ENCODE measurements at regions not wholly inside any gene's neighbourhood (a gene's known extent, or its start where the extent isn't known, plus 50 kb on each side); places are given as distances from the start of the nearest gene placed in this dataset.

DNA sequence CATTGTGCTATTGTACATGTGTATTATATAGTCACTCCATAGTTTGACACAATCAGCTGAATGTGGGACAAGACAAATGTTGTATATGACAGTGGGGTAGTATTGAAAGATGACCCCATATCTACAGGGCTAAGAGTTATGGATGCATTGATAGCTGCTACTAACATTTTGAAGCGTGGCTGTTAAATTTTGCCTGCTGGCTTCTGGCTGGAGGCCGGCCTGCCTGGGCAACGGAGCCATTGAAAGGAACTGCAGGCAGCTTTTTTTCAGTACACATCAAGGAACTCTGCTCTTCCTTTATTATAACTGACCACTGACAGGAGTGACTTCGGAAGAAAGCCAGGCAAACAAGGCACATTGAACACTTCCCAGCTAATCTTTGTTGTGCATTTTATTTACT, 76.1 kb upstream of the TMEM33 start:
- DNase-seq, result no peak

DNA sequence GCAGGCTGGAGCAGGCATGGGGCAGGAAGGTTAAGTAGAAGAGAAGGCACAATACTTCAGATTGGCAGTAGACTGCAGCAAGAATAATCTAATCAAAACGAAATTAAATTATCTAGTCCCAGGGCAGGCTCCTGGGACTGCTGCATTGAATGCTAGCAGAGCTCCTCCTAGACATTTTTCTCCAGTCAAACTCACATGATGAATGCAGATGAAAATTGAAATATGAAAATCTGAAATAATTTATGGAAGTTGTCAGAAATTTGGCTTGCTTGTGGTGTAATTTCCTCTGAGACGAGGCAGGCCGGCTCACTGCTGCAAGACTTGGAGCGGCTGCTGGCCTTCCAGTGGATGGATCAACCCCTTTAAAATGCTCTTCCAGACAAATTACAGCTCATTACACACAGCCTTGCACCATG, 78.0 kb upstream of the TMEM33 start:
- no peak for DNase-seq

DNA sequence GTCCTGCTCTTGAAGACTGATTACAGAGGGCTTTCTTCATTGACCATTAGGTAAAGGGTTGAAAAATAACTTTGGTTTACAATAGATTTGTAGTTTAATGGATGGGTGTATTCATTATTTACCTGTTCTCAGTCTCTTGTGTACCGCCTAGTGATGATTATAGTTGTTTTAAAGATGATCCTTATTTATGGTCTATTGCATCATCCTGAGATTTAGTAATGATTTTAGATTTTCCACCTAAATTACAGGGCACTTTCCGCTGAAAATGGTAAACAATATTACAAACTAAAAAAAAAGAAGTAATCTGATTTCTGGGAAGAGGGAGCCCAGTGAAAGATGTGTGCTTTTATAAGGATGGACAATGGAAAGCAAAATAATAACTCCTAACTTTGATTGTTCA, 78.4 kb upstream of the TMEM33 start:
- no peak for DNase-seq

DNA sequence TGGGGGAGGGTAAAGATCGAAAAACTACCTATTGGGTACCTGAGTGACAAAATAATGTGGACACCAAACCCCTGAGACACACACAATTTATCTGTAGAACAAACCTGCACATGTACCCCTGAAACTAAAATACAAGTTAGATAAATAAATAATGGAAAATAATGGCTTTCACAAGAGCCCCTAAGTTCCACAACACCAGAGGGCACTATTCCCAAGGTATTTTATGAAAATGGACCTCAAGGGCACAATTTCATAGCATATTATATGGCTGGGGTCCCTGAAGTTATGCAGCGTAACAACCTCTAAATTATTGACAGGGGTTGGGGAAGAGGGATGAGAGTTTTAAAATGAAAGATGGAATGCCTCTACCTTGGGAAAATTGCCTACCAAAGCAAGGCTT, 81.3 kb upstream of the TMEM33 start:
- no peak for DNase-seq

DNA sequence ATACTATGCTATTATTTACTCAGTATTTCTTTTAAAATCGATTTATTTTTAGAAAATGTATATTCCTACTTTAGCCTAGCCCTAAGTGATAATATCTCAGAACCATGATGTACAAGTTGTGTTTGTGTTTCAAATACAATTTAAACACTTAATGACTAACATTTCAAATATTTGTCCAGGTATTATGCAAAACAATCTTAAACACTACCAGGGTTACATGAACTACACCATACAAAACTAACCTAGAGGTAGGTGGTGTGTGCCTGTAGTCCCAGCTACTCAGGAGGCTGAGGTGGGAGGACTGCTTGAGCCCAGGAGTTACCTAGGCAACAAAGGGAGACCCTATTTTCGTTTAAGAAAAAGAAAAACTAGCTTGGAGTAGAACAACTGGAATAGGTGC, 83.0 kb upstream of the TMEM33 start:
- no peak for DNase-seq

DNA sequence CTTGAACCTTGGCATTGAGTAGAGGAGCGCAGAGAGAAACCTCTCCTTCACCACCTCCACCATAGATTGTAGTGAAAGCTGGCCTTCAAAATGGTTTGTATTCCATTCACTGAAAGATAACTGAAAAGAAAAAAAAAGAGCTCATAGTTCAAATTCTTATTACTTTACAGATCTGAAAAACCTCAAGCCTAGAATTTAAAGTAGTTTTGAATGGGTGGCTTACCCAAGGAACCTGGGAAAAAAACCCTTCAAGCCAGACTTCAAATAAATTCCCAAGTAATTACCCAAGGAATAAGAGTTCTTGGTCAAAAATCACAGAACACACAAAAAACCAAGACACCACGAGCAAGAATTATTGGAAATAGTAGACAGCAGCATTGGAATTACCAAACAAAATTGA, 83.6 kb upstream of the TMEM33 start:
- DNase-seq, result no peak

DNA sequence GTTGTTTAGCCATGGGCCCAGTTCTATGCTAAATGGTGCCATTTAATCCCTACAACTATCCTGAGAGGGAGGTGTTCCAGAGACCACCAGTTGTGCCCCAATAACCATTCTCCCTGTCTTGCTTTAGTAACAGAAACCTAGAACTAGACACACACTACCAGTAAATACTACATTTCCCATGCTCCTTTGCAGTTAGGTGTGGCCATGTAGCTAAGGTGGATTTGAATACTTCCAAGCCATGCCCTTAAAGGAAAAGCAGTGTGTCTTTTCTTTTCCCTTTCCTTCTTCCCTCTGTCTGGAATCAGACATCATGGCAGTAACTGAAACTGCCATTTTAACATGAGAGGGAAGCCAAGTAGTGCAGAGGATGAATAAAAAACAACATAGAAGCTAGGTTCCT, 90.9 kb upstream of the TMEM33 start:
- no peak for DNase-seq

DNA sequence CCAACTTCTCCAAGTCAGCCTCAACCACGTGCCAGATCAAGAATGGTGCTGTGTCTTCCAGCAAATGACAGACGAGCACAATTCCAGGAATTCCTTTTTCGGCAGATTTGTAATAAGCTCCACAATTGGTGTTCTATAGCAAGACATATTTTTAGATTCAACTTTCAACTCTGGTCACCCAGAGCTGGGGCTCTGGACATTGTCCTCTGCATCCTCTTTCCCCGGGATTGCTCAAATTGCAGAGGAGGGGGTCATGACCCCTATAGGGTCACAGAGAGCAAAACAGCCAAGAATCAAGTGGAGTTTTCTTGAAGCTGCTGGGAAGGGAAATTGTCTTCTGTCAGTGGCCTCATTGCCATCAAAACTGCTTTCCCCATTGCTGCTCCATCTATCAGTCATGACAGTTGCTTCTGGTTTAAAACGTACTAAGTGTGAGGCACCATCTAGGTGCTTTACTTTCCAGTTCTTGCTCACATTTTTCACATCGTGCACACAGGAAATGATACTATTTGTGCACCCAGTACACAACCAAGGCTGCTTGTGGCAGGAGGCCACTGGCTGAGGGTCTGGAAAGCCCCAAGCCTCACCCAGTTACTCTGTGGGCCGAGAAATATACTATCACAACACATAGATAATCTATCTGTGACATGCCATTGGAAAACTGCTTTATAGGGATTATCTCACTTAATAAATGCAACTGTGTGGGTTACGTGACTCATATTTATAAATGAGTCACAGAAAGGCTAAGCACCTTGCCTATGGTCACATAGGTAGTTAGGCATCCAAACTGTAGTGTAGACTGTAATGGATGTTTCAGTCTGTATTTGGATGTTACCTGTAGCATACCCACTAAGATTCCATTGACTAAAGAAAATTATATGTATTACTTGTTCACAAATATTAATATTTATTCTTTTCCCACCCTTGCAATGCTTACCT, 91.7 kb upstream of the PHOX2B start:
- DNase-seq, result no peak

DNA sequence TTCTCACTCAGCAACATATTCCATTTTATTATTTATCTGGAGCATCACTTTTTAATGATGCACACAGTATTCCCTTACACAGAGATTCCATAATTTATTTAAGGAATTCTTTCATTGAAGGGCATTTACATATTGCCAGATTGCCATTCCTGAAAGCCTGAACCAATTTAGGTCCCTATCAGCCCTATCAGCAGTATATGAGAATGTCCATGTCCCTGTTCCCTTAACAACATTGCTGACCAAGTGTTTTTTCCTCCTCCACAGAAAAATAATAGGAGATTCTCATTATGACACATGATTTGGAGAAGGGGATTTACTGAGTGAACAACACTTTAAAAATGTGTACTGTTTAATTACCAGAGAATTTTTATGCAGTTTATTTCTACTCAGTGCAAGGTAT, 90.1 kb upstream of the PHOX2B start:
- DNase-seq, result no peak

DNA sequence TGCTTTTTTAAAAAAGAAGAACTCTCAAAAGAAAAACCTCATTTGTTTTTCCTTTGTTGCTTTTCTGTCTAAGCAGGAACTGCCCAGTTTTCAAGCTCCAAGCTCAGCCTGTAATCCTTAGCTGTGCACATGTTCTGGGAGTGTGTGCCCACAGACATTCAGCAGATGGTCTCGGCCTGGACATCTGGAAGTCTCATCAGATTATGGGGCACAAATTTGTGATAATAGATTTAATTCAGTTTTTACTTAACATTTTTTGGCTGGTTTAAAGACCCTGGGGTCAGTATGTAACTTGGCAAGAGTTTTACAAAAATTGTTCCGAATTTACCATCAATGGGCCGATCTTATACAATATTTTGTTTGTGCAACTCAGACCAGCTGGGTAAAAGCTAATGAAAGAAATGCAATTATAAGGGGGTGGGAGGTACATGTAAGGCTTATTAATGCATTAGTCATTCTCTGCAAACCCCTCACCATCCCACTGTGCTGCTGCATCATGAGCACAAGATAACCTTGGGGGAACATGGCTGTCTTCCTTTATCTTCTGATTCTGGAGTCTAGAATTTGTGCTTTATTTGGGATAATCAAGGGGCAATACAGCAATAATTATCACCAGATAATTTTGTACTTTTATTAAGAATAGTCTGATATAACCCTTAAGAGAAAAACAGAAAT, 86.9 kb upstream of the PHOX2B start:
- no peak for DNase-seq

DNA sequence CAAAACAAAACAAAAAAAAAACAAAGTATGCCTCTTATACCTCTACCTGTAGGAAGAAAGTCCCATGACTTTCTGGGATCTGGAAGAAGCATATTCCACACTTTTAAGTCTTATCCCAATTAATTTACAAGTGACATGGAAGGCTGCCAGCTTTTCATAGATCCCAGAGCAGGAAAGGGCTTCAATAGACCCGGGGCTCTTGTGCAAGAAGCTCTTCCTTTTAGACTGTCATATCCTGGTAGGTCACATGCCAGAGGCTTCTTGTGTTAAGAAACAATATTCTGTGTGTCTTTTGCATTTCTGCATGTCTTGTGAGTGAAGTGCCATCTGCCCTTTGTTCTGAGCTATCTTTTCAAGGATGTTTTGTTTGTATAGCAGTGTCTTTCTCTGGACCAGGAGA, 84.4 kb upstream of the PHOX2B start:
- DNase-seq, result no peak

DNA sequence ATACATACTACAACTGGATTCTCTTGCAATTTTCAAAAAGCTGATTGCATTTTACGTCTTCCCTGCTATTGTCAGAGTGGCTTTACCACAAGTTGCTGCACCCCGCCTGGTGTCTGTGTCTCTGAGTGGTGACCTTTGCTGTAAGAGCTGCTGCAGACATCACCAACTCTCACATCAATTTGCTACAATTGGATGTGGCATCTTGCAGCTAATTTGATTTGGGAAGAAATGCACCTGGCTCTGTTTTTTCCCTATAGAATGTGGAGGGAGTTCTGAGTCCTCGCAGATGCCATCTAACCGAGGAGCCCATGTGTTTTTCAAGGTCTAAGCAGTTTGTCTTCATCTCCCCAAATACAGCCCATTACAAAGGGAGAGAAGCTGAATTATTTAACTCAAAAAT, 73.8 kb upstream of the PHOX2B start:
- DNase-seq, result no peak

DNA sequence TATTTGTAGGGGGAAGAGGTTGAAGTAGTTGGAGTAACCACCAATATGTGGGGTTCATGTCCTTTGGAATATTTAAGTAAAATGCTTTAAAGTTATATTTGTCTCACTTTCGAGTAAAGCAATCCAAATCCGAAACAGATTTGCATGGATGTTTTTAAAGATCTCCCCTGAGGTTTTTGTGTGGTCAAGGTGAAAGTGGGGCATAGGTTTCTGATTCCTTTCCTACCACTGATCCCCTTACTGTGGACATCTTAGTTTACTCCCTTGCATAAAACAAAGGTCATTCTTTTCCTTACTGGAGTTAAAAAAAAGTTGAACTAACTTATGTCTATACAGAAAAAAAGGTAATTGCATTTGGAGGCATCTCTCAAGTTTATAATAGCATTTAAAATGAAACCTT, 71.9 kb upstream of the PHOX2B start:
- DNase-seq, result no peak

DNA sequence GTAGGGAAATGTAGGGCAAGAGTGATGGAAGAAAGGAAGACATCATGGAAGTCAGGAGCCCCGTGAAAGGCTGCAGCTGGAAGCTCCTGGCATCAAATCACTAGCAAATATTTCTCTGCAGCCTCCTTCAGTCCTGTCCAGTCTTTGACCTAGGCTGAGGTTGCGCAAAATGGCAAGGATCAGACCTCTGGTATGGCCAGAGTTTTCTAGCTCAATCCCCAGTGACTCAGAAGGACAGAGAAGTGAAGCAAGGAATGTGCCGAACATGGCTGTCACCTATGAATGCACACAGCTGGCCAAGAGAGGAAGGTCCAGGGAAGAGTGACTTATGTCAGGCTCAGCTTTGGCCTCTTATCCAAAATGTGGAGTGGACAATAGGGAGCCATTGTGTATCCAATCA, 71.1 kb upstream of the PHOX2B start:
- DNase-seq, result no peak

DNA sequence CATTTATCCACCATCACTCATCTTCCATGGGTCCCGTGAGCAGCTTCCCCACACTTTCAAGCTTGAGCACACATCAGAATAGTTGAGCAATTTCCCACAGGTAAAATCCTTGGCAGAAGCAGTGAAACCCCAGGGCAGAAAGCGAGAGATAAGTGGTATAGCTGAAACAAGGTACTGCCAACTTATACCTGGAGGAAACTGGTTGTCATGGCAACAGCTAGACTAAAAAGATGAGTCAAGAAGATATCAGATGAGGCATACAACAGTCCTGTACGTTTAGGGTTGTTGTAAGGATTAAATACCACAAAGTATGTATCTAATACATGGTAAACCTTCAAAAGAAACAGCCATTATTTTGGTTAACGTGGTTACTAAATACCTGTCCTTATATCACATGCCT, 66.9 kb upstream of the PHOX2B start:
- no peak for DNase-seq

DNA sequence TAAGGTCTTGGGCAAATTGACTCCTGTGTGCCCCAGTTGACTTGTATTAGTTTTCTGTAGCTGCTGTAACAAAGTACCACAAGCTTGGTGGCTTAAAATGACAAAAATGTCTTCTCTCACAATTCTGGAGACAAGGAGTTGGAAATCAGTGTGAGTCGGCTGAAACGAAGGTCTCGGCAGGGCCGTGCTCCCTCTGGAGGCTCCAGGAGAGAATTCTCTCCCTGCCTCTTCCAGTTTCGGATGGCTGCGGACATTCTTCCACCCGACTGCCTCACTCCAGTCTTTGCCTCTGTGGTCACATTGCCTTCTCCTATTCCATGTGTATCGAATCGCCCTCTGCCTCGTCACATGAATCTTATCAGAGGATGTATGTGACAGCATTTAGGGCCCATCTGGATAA, 66.0 kb upstream of the PHOX2B start:
- DNase-seq, result no peak

DNA sequence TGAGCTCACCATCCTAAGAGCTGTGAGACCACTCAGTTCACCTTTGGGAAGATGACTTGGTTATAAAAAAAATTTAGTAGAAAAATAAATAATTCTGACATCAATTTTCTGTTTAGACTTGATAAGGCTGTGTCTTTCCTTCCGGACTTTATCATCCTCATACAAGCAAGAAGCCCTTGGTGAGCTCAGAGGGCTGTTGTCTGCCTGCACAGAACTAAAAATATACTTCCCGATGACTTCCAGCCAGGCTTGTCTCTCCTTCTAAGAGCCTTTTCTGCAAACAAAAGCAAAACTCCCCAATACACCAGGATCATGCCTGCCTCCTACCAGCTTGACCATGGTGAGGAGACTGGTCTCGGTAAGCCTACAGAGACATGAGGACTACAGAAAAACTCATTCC, 58.3 kb upstream of the PHOX2B start:
- no peak for DNase-seq

DNA sequence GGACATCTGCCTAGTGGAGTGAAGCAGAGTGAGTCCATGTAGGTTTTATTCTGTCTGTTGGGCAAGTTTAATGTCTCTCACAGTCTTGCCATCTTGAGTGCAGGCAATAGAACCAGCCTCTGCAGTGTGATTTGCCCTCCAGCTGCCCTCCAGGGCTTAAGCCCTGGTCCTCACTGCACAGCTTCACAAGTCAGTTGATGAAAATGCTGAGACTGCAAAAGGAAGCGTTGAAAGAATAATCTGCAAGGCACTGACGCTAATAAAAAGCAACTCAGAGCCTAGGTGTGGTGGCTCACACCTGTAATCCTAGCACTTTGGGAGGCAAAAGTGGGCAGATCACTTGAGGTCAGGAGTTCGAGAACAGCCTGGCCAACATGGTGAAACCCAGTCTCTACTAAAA, 54.1 kb upstream of the PHOX2B start:
- DNase-seq, result no peak

DNA sequence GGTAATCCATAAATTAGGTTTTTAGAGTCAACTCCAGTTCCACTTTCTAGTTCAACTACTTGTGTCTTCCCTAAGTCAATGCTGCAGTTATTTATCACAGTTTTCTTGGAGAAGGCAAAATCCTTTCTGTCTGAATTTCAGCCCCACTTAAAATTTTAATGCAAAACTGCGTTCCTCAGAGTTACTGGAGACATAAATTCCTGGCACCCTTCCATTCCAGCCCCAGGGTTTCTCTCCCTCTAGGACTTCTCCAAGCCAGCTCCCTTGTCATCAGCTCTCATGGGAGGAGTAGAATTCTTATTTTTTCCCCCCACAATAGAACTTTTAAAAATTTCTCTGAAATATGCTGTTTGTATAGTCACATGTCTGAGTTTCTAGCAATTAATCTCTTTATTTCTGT, 50.6 kb upstream of the PHOX2B start:
- no peak for DNase-seq

Data from CD4-positive, alpha-beta T cell treated with Interleukin-4 for 1 hour (primary cell).